GM23338 (cell line): ENCODE measurements at regions not wholly inside any gene's neighbourhood (a gene's known extent, or its start where the extent isn't known, plus 50 kb on each side); places are given as distances from the start of the nearest gene placed in this dataset.

Source experiments
- ATAC-seq: fragments of 200-7000 bp; cut with Tn5 transposase; 3 replicates; pipeline ENCODE4 v1.9.1; 2020
- DNase-seq: peaks from one replicate; pipeline ENCODE4 v3.0.0-alpha.2; 2015; ENCODE audit warnings: low spot score
- H2AFZ ChIP-seq: fragments of 200-600 bp; sonication (generic); 2 replicates; pipeline ENCODE4 v1.8.0; 2016; ENCODE audit warnings: antibody characterized with exemption, mild to moderate bottlenecking, moderate library complexity
- H3F3A ChIP-seq: fragments of 200-600 bp; sonication (generic); replicated peaks from 2 replicates; pipeline ENCODE4 v1.8.0; 2017; ENCODE audit warnings: antibody characterized with exemption, mixed run types, low read depth
- H3K27ac ChIP-seq: fragments of 200-600 bp; sonication (generic); 2 replicates; pipeline ENCODE4 v1.6.1; 2016; ENCODE audit warnings: low read depth
- H3K27me3 ChIP-seq: fragments of 200-600 bp; sonication (generic); 2 replicates; pipeline ENCODE4 v1.8.0; 2016; ENCODE audit warnings: mild to moderate bottlenecking, mixed run types, moderate library complexity; ENCODE audit not compliant: insufficient read depth
- H3K36me3 ChIP-seq: fragments of 200-600 bp; sonication (generic); 2 replicates; pipeline ENCODE4 v1.8.0; 2016; ENCODE audit warnings: mild to moderate bottlenecking; ENCODE audit not compliant: insufficient read depth
- H3K4me1 ChIP-seq: fragments of 200-600 bp; sonication (generic); 2 replicates; pipeline ENCODE4 v1.8.0; 2016; ENCODE audit warnings: mild to moderate bottlenecking, moderate library complexity; ENCODE audit not compliant: insufficient read depth
- H3K4me2 ChIP-seq: fragments of 200-600 bp; sonication (generic); 2 replicates; pipeline ENCODE4 v1.7.1; 2017; ENCODE audit warnings: mixed run types
- H3K4me3 ChIP-seq: fragments of 200-600 bp; sonication (generic); 2 replicates; pipeline ENCODE4 v1.6.1; 2016; ENCODE audit warnings: mixed run types
- H3K79me2 ChIP-seq: fragments of 200-600 bp; sonication (generic); replicated peaks from 2 replicates; pipeline ENCODE4 v1.8.0; 2017; ENCODE audit warnings: mild to moderate bottlenecking; ENCODE audit not compliant: insufficient read depth
- H3K9me2 ChIP-seq: fragments of 200-600 bp; sonication (generic); 2 replicates; pipeline ENCODE4 v1.8.0; 2017; ENCODE audit not compliant: insufficient read depth
- H4K20me1 ChIP-seq: fragments of 200-600 bp; sonication (generic); replicated peaks from 2 replicates; pipeline ENCODE4 v1.8.0; 2017; ENCODE audit warnings: mild to moderate bottlenecking; ENCODE audit not compliant: insufficient read depth
- H3K27ac Mint-ChIP-seq: 2 replicates; pipeline ENCODE4 v1.8.0; 2020; ENCODE audit warnings: inconsistent platforms, mild to moderate bottlenecking, moderate library complexity, mixed read lengths
- H3K27me3 Mint-ChIP-seq: 3 replicates; pipeline ENCODE4 v1.8.0; 2022; ENCODE audit warnings: low read depth, mild to moderate bottlenecking, moderate library complexity, mixed read lengths, inconsistent platforms; ENCODE audit not compliant: insufficient read depth, poor library complexity
- H3K36me3 Mint-ChIP-seq: 3 replicates; pipeline ENCODE4 v1.8.0; 2021; ENCODE audit warnings: low read depth, mild to moderate bottlenecking, inconsistent platforms, moderate library complexity, mixed read lengths
- H3K4me1 Mint-ChIP-seq: 3 replicates; pipeline ENCODE4 v1.8.0; 2020; ENCODE audit warnings: mild to moderate bottlenecking, inconsistent platforms, mixed read lengths
- H3K4me3 Mint-ChIP-seq: 3 replicates; pipeline ENCODE4 v1.8.0; 2021; ENCODE audit warnings: moderate library complexity, mild to moderate bottlenecking, inconsistent platforms, mixed read lengths
- H3K9me3 Mint-ChIP-seq: 3 replicates; pipeline ENCODE4 v1.8.0; 2020; ENCODE audit warnings: moderate library complexity, mild to moderate bottlenecking, inconsistent platforms, mixed read lengths
- CREB1 ChIP-seq: fragments of 250-450 bp; sonication (Bioruptor Pico); IDR thresholded peaks from 2 replicates; pipeline ENCODE4 v1.5.0; 2020; ENCODE audit warnings: low read depth, mild to moderate bottlenecking, moderate library complexity
- CTCF ChIP-seq, 2 experiments: fragments of 200-600 bp in 1 of 2; sonication (generic) in 1 of 2; conservative IDR thresholded peaks; 2 replicates each; pipeline versions ENCODE4 v1.5.1 to v1.6.1; 2016 to 2017; ENCODE audit warnings: antibody characterized with exemption in 2 of 2, low read depth in 2 of 2, mild to moderate bottlenecking in 2 of 2, moderate library complexity in 1 of 2
- ETS1 ChIP-seq: IDR thresholded peaks from 2 replicates; pipeline ENCODE4 v1.6.1; 2016; ENCODE audit warnings: antibody characterized with exemption
- EZH2 ChIP-seq: fragments of 200-600 bp; sonication (generic); IDR thresholded peaks from one replicate; pipeline ENCODE4 v1.8.0; 2017; ENCODE audit warnings: antibody characterized with exemption, mild to moderate bottlenecking, low read depth; ENCODE audit not compliant: unreplicated experiment
- EZH2phosphoT487 ChIP-seq: fragments of 200-600 bp; sonication (generic); IDR thresholded peaks from one replicate; pipeline ENCODE4 v1.8.1; 2018; ENCODE audit warnings: antibody characterized with exemption; ENCODE audit not compliant: unreplicated experiment
- JUNB ChIP-seq: IDR thresholded peaks from one replicate; pipeline ENCODE4 v1.6.1; 2016; ENCODE audit warnings: antibody characterized with exemption; ENCODE audit not compliant: unreplicated experiment
- NANOG ChIP-seq: IDR thresholded peaks from 2 replicates; pipeline ENCODE4 v1.6.1; 2016; ENCODE audit warnings: antibody characterized with exemption, borderline replicate concordance
- POLR2AphosphoS5 ChIP-seq: IDR thresholded peaks from 2 replicates; pipeline ENCODE4 v1.6.1; 2016; ENCODE audit warnings: antibody characterized with exemption, low read depth
- STAT1 ChIP-seq: IDR thresholded peaks from one replicate; pipeline ENCODE4 v1.6.1; 2016; ENCODE audit warnings: antibody characterized with exemption; ENCODE audit not compliant: unreplicated experiment
- ZNF114 ChIP-seq: fragments of 250-450 bp; sonication (Bioruptor Pico); IDR thresholded peaks from 2 replicates; pipeline ENCODE4 v1.5.0; 2020; ENCODE audit warnings: mild to moderate bottlenecking, moderate library complexity
- ZNF331 ChIP-seq: fragments of 250-450 bp; sonication (Bioruptor Pico); IDR thresholded peaks from 2 replicates; pipeline ENCODE4 v1.5.0; 2020; ENCODE audit warnings: low read depth, mild to moderate bottlenecking, moderate library complexity
- ZNF462 ChIP-seq: fragments of 250-450 bp; sonication (Bioruptor Pico); IDR thresholded peaks from 2 replicates; pipeline ENCODE4 v1.5.0; 2020; ENCODE audit warnings: mild to moderate bottlenecking, moderate library complexity
- TF ChIP-seq, protein P1 (sequence below): IDR thresholded peaks from one replicate; pipeline ENCODE4 v1.6.1; 2018; ENCODE audit warnings: antibody characterized with exemption; ENCODE audit not compliant: unreplicated experiment

DNA sequence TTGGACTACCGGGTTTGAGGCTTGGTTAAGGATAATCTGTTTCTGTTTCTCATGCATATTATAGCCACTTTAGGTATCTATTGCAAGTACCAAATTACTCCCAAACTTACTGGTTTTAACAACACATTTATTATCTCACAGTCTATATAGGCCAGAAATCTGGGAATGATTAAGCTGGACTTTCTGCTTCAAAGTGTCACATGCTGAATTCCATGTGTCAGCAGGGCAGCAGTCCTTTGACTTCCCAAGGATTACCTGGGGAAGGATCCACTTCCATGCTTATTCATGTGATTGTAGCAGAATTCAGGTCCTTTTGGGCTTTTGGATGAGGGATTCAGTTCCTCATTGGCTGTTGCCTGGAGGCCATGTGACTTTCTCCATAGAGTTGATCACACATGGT, 349.0 kb upstream of the TRAM1L1 start:
- ATAC-seq (no peak), DNase-seq (no peak)
- H3K9me2 ChIP-seq = peaks cover 7% of the 10 kb centered on the region; the same call in 1 of the 2 replicates
- no peak overlapping the region for H3K4me3 ChIP-seq
- peaks cover 2% of the 10 kb centered on the region for H3K27me3 Mint-ChIP-seq
- H3K4me2 ChIP-seq = no peak overlapping the region
- no peaks in the 10 kb centered on the region for H3K27me3 ChIP-seq
- no peaks in the 10 kb centered on the region for H3K79me2 ChIP-seq
- no peak overlapping the region for H3K27ac Mint-ChIP-seq
- TF ChIP-seq CREB1 (CRISPR knock-in tag) = no peak
- no peak for TF ChIP-seq STAT1
- no peak for TF ChIP-seq EZH2phosphoT487
- TF ChIP-seq JUNB = no peak
- no peak for TF ChIP-seq EZH2
- no peak for TF ChIP-seq ZNF462 (CRISPR knock-in tag)
- TF ChIP-seq POLR2AphosphoS5 = no peak
- no peak for TF ChIP-seq NANOG
- TF ChIP-seq ZNF114 = no peak
- TF ChIP-seq, protein P1, sequence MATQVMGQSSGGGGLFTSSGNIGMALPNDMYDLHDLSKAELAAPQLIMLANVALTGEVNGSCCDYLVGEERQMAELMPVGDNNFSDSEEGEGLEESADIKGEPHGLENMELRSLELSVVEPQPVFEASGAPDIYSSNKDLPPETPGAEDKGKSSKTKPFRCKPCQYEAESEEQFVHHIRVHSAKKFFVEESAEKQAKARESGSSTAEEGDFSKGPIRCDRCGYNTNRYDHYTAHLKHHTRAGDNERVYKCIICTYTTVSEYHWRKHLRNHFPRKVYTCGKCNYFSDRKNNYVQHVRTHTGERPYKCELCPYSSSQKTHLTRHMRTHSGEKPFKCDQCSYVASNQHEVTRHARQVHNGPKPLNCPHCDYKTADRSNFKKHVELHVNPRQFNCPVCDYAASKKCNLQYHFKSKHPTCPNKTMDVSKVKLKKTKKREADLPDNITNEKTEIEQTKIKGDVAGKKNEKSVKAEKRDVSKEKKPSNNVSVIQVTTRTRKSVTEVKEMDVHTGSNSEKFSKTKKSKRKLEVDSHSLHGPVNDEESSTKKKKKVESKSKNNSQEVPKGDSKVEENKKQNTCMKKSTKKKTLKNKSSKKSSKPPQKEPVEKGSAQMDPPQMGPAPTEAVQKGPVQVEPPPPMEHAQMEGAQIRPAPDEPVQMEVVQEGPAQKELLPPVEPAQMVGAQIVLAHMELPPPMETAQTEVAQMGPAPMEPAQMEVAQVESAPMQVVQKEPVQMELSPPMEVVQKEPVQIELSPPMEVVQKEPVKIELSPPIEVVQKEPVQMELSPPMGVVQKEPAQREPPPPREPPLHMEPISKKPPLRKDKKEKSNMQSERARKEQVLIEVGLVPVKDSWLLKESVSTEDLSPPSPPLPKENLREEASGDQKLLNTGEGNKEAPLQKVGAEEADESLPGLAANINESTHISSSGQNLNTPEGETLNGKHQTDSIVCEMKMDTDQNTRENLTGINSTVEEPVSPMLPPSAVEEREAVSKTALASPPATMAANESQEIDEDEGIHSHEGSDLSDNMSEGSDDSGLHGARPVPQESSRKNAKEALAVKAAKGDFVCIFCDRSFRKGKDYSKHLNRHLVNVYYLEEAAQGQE = no peak
- no peak for TF ChIP-seq CTCF (conservative IDR thresholded peaks at IDR 0.05; ENCODE audit: low read depth in 2 of 2)
- TF ChIP-seq ETS1 = no peak
- TF ChIP-seq ZNF331 (CRISPR knock-in tag) = no peak
- H3K36me3 Mint-ChIP-seq = no peaks in the 10 kb centered on the region
- no peaks in the 10 kb centered on the region for H3K4me1 ChIP-seq
- peak overlapping the region; percentile 24; the same call in 1 of the 2 replicates for H2AFZ ChIP-seq
- no peak overlapping the region for H3K27ac ChIP-seq
- no peaks in the 10 kb centered on the region for H4K20me1 ChIP-seq
- H3K9me3 Mint-ChIP-seq = 0 out of 3 replicates have a peak, but pooled peaks cover under 1% of the 10 kb centered on the region
- no peaks in the 10 kb centered on the region for H3K4me1 Mint-ChIP-seq
- H3K4me3 Mint-ChIP-seq = no peak overlapping the region
- no peaks in the 10 kb centered on the region for H3K36me3 ChIP-seq
- no peaks in the 10 kb centered on the region for H3F3A ChIP-seq
